ENCODE measurements at regions not wholly inside any gene's neighbourhood (a gene's known extent, or its start where the extent isn't known, plus 50 kb on each side); places are given as distances from the start of the nearest gene placed in this dataset.

DNA sequence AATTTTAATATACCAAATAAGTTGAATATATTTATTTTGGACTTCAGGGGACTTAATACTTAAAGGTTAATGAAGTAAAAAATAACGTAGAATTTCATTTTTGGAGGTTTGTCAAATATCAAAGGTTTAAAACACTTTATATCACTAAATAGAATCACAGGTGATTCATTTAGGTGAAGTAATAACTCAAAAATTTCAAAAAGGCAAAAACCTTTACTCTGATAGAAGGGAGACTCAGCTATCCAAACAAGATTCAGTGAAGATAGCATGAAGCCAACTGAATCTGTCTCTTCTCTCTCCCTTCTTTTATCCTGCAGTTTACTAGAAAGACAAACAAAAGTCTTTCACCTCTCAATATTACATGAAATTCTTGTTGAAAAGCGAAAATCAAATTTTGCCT lies 110.2 kb upstream of the CYSLTR1 start:
- Histone ChIP-seq H3K9me3 (ENCODE audit: insufficient read depth, low read length) (no peaks in the 10 kb centered on the region), H3K79me2 (ENCODE audit: insufficient read depth, low read length) (no peaks in the 10 kb centered on the region), H3K27me3 (ENCODE audit: low read length) (no peaks in the 10 kb centered on the region), H3K36me3 (ENCODE audit: low read length) (no peaks in the 10 kb centered on the region), H3K4me3 (ENCODE audit: insufficient read depth, low read length, poor library complexity, severe bottlenecking) (no peak overlapping the region), H3K9me2 (replicated peaks; ENCODE audit: insufficient read depth, low read length) (no peaks in the 10 kb centered on the region), H3F3A (ENCODE audit: insufficient read depth) (no peaks in the 10 kb centered on the region), H3K9ac (ENCODE audit: low read length) (no peak overlapping the region), H3K4me2 (ENCODE audit: low read depth, low read length, poor library complexity, severe bottlenecking) (no peak overlapping the region), H2AFZ (ENCODE audit: low read depth, low read length, severe bottlenecking) (no peak overlapping the region), H3K27ac (ENCODE audit: low read depth, low read length) (no peak overlapping the region), H4K20me1 (ENCODE audit: low read depth, low read length) (no peaks in the 10 kb centered on the region)
- no peak for TF ChIP-seq CTCF (IDR thresholded peaks at IDR 0.05; ENCODE audit: insufficient read depth, low read length, poor library complexity, severe bottlenecking)
- TF ChIP-seq EZH2phosphoT487 (conservative IDR thresholded peaks at IDR 0.05; ENCODE audit: low read length) = no peak

DNA sequence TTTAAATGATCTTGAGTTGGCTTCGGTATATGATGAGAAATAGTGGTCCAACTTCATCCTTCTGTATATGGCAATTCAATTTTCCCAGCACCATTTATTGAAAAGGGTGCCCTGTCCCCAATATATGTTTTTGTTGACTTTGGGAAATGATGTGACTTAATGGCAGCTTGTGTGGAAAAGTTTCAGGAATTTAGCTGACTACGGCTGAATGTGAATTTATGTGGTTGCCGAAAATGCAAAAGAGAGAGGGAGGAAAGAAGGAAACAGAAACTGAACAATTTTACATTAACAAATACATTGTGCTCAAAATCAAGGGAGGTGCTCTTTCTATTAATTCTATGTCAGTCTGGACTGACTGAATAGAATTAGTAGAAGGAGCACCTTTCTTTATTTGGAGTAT lies 101.8 kb upstream of the CYSLTR1 start:
- H3K36me3 ChIP-seq (ENCODE audit: low read length) = no peaks in the 10 kb centered on the region
- no peak overlapping the region for H3K9ac ChIP-seq (ENCODE audit: low read length)
- no peaks in the 10 kb centered on the region for H3K27me3 ChIP-seq (ENCODE audit: low read length)
- H3K27ac ChIP-seq (ENCODE audit: low read depth, low read length) = no peak overlapping the region
- H3K4me2 ChIP-seq (ENCODE audit: low read depth, low read length, poor library complexity, severe bottlenecking) = no peak overlapping the region
- H2AFZ ChIP-seq (ENCODE audit: low read depth, low read length, severe bottlenecking) = no peak overlapping the region
- H3K9me2 ChIP-seq (replicated peaks; ENCODE audit: insufficient read depth, low read length) = no peaks in the 10 kb centered on the region
- H3F3A ChIP-seq (ENCODE audit: insufficient read depth) = no peaks in the 10 kb centered on the region
- H3K4me3 ChIP-seq (ENCODE audit: insufficient read depth, low read length, poor library complexity, severe bottlenecking) = no peak overlapping the region
- TF ChIP-seq CTCF (IDR thresholded peaks at IDR 0.05; ENCODE audit: insufficient read depth, low read length, poor library complexity, severe bottlenecking) (no peak), EZH2phosphoT487 (conservative IDR thresholded peaks at IDR 0.05; ENCODE audit: low read length) (no peak)
- no peaks in the 10 kb centered on the region for H3K79me2 ChIP-seq (ENCODE audit: insufficient read depth, low read length)
- no peaks in the 10 kb centered on the region for H3K9me3 ChIP-seq (ENCODE audit: insufficient read depth, low read length)
- H4K20me1 ChIP-seq (ENCODE audit: low read depth, low read length) = no peaks in the 10 kb centered on the region

DNA sequence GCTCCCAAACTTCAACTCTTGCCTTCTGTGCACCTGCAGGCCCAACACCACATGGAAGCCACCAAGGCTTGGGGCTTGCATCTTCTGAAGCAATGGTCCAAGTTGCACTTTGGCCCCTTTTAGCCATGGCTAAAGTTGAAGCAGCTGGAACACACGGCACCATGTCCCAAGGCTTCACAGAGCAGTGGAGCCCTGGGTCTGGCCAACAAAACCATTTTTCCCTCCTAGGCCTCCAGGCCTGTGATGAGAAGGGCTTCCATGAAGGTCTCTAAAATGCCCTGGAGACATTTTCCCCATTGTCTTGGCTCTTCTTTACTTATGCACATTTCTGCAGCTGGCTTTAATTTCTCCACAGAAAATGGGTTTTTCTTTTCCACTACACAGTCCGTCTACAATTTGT lies 61.3 kb upstream of the CYSLTR1 start:
- no peaks in the 10 kb centered on the region for H3K9me3 ChIP-seq (ENCODE audit: insufficient read depth, low read length)
- H3K9ac ChIP-seq (ENCODE audit: low read length) = no peak overlapping the region
- H3K9me2 ChIP-seq (replicated peaks; ENCODE audit: insufficient read depth, low read length) = no peaks in the 10 kb centered on the region
- no peaks in the 10 kb centered on the region for H3K79me2 ChIP-seq (ENCODE audit: insufficient read depth, low read length)
- H3K4me2 ChIP-seq (ENCODE audit: low read depth, low read length, poor library complexity, severe bottlenecking) = no peak overlapping the region
- no peaks in the 10 kb centered on the region for H4K20me1 ChIP-seq (ENCODE audit: low read depth, low read length)
- H2AFZ ChIP-seq (ENCODE audit: low read depth, low read length, severe bottlenecking) = no peak overlapping the region
- H3K27me3 ChIP-seq (ENCODE audit: low read length) = no peaks in the 10 kb centered on the region
- H3K36me3 ChIP-seq (ENCODE audit: low read length) = no peaks in the 10 kb centered on the region
- no peak for TF ChIP-seq EZH2phosphoT487 (conservative IDR thresholded peaks at IDR 0.05; ENCODE audit: low read length)
- no peak for TF ChIP-seq CTCF (IDR thresholded peaks at IDR 0.05; ENCODE audit: insufficient read depth, low read length, poor library complexity, severe bottlenecking)
- H3K4me3 ChIP-seq (ENCODE audit: insufficient read depth, low read length, poor library complexity, severe bottlenecking) = no peak overlapping the region
- H3K27ac ChIP-seq (ENCODE audit: low read depth, low read length) = no peak overlapping the region
- no peaks in the 10 kb centered on the region for H3F3A ChIP-seq (ENCODE audit: insufficient read depth)

GRCh38 chrX:78387364-78387763 lies 60.0 kb upstream of the CYSLTR1 start:
- H2AFZ ChIP-seq (ENCODE audit: low read depth, low read length, severe bottlenecking) = no peak overlapping the region
- H3K9me3 ChIP-seq (ENCODE audit: insufficient read depth, low read length) = no peaks in the 10 kb centered on the region

More at GRCh38 chrX:78387364-78387763, 60.0 kb upstream of the CYSLTR1 start:
- Histone ChIP-seq H3K79me2 (ENCODE audit: insufficient read depth, low read length) (no peaks in the 10 kb centered on the region), H3K4me2 (ENCODE audit: low read depth, low read length, poor library complexity, severe bottlenecking) (no peak overlapping the region), H3K27ac (ENCODE audit: low read depth, low read length) (no peak overlapping the region), H3F3A (ENCODE audit: insufficient read depth) (no peaks in the 10 kb centered on the region), H4K20me1 (ENCODE audit: low read depth, low read length) (no peaks in the 10 kb centered on the region), H3K9ac (ENCODE audit: low read length) (no peak overlapping the region), H3K27me3 (ENCODE audit: low read length) (no peaks in the 10 kb centered on the region), H3K36me3 (ENCODE audit: low read length) (no peaks in the 10 kb centered on the region), H3K4me3 (ENCODE audit: insufficient read depth, low read length, poor library complexity, severe bottlenecking) (no peak overlapping the region), H3K9me2 (replicated peaks; ENCODE audit: insufficient read depth, low read length) (no peaks in the 10 kb centered on the region)
- no peak for TF ChIP-seq EZH2phosphoT487 (conservative IDR thresholded peaks at IDR 0.05; ENCODE audit: low read length)
- no peak for TF ChIP-seq CTCF (IDR thresholded peaks at IDR 0.05; ENCODE audit: insufficient read depth, low read length, poor library complexity, severe bottlenecking)

Measured in SU-DHL-6 (cell line).